HG02884 (cell line): ENCODE measurements at regions not wholly inside any gene's neighbourhood (a gene's known extent, or its start where the extent isn't known, plus 50 kb on each side); places are given as distances from the start of the nearest gene placed in this dataset.
"Not testable (repeated sequence)": the region's sequence is repeated elsewhere in the genome, so short reads cannot be mapped to it uniquely, and the experiment has no call there.

Experiments
- ATAC-seq: cut with Tn5 transposase; IDR thresholded peaks from one replicate; pipeline ENCODE4 v1.9.1; 2021; ENCODE audit warnings: mild to moderate bottlenecking, moderate library complexity; ENCODE audit not compliant: unreplicated experiment

- ATAC-seq, result no peak
Observed at GRCh38 chr4:83748711-83749110, 212.8 kb downstream of the GPAT3 start.

GRCh38 chr4:83738895-83739294 lies 203.0 kb downstream of the GPAT3 start:
- ATAC-seq, result no peak

GRCh38 chr4:83734576-83734975 lies 198.7 kb downstream of the GPAT3 start:
- no peak for ATAC-seq

GRCh38 chr4:83732114-83732635 lies 196.3 kb downstream of the GPAT3 start:
- ATAC-seq, result no peak

- ATAC-seq, result no peak
Observed at GRCh38 chr4:83731609-83732008, 195.7 kb downstream of the GPAT3 start.

GRCh38 chr4:83730958-83731357 lies 195.1 kb downstream of the GPAT3 start:
- not testable (repeated sequence) for ATAC-seq

GRCh38 chr4:83728191-83728590 lies 192.3 kb downstream of the GPAT3 start:
- no peak for ATAC-seq

- ATAC-seq, result no peak
Observed at GRCh38 chr4:83725336-83726085, 189.6 kb downstream of the GPAT3 start.

GRCh38 chr4:83724485-83725335 lies 188.8 kb downstream of the GPAT3 start:
- no peak for ATAC-seq

- ATAC-seq, result no peak
Observed at GRCh38 chr4:83723609-83724008, 187.7 kb downstream of the GPAT3 start.

GRCh38 chr4:83722730-83723269 lies 186.9 kb downstream of the GPAT3 start:
- no peak for ATAC-seq

GRCh38 chr4:83716874-83717273 lies 181.0 kb downstream of the GPAT3 start:
- ATAC-seq, result no peak

GRCh38 chr4:83712890-83713289 lies 177.0 kb downstream of the GPAT3 start:
- no peak for ATAC-seq

- ATAC-seq, result no peak
Observed at GRCh38 chr4:83709627-83710026, 173.7 kb downstream of the GPAT3 start.

- no peak for ATAC-seq
Observed at GRCh38 chr4:83708500-83709175, 172.7 kb downstream of the GPAT3 start.

GRCh38 chr4:83704786-83705185 lies 168.9 kb downstream of the GPAT3 start:
- ATAC-seq, result no peak

GRCh38 chr4:83703752-83704151 lies 167.8 kb downstream of the GPAT3 start:
- ATAC-seq, result no peak

GRCh38 chr4:83701041-83701440 lies 165.1 kb downstream of the GPAT3 start:
- ATAC-seq, result no peak

GRCh38 chr4:83699358-83699757 lies 163.4 kb downstream of the GPAT3 start:
- no peak for ATAC-seq

GRCh38 chr4:83692028-83692427 lies 156.1 kb downstream of the GPAT3 start:
- no peak for ATAC-seq

GRCh38 chr4:83686166-83686565 lies 150.3 kb downstream of the GPAT3 start:
- no peak for ATAC-seq
